HuH-7 (cell line): ENCODE measurements at regions not wholly inside any gene's neighbourhood (a gene's known extent, or its start where the extent isn't known, plus 50 kb on each side); places are given as distances from the start of the nearest gene placed in this dataset.
"Not testable (repeated sequence)": the region's sequence is repeated elsewhere in the genome, so short reads cannot be mapped to it uniquely, and the experiment has no call there.

ENCODE experiments used
- DNase-seq: peaks from one replicate; pipeline ENCODE4 v3.0.0; 2011; ENCODE audit warnings: low spot score

DNA sequence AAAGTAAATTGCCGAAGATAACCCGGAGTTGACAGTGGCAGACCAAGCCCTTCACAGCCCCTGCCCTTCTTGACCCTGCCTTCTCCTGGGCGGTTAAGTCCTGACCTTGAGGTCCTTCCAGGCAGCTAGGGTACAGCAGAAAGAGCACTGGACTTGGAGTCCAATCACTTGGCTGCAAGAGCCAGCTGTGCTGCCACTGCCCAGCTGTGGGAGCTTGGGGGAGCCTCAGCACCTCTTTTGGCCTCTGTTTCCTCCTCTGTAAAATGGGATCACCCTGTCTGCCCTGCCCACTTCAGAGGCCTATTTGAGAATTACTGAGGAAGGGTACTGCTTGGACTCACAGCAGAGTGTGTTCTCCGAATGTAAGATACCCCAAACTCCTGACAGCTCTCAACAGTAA is 66.2 kb upstream of the SMAD6 start:
- no peak for DNase-seq

DNA sequence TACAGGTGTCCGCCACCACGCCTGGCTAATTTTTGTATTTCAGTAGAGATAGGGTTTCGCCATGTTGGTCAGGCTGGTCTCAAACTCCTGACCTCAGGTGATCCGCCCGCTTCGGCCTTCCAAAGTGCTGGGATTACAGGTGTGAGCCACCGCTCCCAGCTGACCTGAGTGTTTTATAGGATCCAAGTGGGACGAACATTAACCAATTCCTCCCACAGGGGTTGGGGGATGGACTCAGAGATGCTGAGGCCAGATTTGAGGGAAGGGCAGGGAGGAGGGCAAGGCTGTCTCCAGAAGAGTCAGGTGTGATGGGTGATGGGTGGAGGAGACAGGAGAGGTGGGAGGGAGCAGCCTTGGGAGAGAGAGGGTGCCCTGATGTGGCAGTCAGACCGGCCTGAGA is 65.0 kb upstream of the SMAD6 start:
- not testable (repeated sequence) for DNase-seq

DNA sequence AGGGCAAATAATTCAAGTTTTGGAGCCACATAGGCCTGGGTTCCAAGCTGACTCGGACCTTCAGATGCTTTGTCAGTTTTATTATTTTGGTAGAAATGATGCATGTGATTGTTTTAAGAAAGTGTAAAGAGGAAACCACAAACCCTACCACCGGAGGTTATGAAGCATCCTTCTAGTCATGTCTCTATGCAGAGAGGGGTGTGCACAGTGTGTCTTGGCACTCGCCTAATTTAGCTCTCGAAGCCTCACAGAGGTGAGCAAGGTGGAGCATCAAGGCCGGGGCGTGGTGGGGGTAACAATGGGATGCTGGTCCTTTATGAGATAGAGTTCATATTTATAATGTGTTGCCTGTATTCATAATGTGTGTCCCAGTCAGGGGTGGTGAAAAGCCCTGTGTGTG is 63.7 kb upstream of the SMAD6 start:
- no peak for DNase-seq

DNA sequence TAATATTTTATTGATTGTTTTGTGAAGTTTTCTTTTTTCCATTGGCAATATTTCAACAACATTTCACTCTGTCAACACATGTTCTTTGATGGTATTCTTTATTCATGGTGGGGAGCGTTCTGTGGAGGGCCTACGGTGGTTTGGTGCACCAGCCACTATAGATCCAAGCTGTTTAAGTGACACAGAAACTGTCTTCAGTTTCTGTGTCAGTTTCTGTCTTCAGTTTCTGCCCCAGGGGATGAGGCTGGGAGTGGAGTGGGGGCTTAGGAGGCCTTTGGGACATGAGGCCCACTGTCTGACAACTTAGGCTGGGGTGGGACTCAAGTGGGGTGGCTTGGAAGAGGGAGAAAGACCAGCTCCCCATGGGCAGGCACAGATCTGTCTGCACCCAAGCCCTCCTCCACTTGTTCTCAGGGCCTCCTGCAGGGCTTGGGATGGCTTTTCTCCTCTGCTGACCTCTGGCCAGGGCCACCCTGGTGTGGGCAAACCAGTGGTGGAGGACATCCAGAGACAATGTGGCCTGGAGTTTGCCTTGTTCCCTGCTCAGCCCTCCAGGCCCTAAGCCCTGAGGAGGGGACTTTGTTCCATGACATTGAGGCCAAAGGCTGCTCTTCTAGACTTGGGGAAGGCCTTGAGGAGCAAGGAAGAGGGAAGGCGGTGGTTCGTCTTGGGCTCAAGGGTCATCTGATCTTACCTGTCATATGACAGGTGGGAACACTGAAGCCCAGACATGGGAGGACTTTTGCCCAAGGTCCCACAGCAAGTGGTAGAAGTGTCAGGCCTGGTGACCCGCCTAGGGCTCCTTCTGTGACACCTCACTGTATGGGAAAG is 60.3 kb upstream of the SMAD6 start:
- no peak for DNase-seq

DNA sequence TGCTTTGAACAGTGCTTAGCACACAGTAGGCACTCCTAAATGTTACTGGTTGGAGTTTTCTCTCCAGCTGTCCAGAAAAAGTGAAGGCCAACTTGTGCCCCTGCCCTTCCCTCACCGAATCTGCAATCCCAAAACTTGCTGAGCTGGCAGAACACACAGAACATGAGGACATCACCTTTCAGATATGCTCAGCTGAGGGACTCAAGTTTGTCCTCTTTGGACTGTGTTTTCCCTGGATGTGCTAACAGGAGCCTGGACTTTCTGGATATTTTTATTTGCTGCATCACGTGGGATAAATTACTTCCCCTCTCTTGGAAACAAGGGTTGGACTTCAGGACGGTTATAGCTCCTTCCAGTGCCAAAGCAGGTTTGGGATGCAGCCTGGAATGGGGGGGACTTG is 59.5 kb upstream of the SMAD6 start:
- DNase-seq = no peak

DNA sequence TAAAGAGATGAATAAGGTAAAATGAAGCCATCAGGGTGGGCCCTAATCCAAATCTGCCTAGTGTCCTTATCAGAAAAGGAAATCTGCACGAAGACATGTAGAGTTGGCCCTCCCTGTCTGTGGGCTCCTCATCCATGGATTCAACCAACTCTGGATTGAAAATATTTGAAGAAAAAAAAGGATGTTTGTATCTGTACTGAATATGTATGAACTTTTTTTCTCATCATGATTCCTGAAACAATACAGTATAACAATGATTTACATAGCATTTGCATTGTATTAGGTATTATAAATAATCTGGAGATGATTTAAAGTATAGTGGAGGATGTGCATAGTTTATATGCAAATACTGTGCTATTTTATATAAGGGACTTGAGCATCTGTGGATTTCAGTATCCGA is 59.0 kb upstream of the SMAD6 start:
- DNase-seq = no peak

DNA sequence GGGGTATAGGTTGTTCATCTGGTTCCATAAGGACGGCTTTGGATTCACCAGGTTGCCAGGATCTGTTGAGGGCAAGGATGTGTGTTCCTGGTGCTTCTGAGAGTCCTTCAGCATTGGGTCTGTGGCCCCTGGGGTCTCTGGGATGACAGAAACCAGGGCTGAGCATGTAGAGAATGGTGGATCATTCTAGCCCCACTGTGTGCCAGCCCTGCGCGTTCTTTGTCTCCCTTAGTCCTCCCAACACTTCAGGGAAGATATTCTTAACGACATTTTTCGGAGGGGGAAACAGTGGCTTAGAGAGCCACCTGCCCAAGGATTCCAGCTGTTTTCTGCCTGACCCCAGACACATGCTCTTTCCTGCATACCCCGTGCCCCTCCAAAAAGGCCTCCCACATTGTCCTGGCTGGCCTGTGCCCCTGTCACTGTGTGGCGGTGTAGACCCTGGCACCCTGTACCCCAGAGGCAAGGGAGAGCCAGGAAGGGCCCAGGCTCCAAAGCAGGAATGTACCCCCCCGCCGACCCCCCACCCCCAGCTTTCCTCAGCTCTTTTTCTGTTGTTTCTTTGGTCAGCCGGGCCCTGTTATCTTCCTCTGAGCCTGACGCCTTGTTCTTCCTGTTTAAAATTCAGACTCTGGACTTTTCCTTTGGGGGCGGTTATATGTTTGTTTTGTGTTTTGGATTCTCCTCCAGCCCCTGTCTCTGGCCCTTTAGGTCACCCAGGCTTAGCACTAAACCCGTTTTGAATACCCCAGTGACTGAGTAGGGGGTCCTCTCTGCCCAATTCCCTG is 57.8 kb upstream of the SMAD6 start:
- DNase-seq = no peak

DNA sequence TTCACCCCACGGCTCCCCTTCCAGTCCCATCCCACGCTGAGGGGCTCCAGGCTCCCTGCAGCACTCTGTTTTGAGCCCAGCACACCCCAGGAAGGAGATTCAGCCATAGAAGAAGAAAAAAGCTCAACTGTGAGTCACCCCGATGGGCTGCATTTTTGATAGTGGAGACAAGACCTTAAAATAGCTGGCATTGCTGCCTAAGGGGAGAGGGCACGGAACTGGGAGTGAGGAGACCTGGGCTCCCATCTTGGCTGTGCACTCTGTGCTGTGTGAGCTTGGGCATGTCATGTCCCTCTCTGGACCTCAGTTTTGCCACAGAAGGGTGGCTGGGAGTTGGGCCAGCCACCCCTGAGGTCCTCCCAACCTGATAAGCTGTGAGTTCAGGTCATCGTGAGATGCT is 57.2 kb upstream of the SMAD6 start:
- DNase-seq = no peak

DNA sequence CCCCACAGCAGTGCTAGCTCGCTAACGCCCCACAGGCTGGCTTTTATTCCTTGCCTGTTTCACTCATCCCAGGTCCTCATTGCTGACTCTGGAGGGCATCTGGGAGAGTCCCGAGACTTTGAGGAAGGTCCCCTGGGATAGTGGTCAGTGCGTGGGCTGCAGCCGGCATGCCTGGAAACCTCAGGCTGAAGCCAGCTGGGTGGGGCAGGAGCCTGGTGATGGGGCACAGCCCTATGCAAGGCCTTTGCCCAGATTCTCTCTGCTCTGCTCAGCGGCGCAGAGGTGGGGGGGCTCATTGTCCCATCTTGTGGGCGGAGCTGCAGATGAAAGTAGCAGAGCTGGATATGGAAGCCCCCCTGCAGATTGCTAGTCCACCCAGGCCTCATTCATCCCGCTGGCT is 55.7 kb upstream of the SMAD6 start:
- no peak for DNase-seq

DNA sequence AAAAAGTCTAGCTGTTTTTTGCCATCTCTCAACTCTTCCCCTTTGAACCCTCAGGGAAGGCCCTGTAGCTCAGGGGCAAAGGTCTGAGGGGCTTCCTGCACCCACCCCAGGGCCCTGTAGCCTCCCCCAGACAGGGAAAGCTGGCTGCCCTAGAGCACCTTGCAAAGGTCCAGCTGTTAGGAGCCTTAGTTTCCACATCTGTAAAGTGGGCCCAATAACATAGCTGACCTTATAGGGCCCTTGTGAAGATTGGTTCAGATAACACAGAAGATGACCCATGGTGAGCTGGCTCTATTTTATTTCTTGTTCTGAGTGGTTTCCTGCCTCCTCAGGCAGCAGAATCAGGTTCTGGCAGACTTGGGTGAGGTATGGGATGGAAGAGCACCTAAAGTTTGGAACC is 55.2 kb upstream of the SMAD6 start:
- DNase-seq = no peak

DNA sequence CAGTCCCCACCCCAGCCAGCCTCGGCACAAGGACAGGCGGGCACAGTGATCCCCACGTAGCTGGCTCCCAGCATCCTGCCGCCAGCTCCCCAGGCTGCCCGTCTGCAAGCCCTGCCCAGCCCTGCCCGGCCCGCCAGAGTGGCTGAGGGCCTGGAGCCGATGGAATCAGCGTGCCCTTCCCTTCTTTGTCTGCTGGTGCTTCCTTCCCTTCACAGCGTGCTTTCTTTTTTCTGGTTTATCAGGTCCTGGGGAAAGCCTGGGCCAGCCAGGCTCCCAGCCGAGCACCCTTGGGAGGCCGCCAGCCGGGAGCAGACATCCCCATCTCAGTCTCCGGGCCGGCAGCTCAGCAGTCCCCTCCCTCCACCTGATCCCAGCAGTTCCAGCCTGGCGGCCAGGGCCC is 54.7 kb upstream of the SMAD6 start:
- no peak for DNase-seq

DNA sequence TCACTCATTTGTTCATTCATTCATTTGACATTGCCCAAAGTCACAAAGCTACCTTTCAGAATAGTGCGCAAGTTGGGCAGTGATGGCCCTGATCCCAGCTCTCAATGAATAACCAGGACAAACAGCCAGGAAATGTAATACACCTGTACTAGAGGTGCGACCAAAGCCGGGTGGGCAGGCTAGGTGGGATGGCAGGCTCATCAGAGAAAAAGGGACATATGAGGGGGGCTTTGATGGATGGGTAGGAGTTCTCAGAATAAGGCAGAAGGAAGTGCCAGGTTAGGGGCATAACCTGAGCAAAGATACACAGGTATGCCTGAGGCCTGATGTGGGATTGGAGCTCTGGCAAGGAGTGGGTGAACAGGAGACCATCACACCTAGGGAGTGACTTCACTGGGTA is 53.4 kb upstream of the SMAD6 start:
- no peak for DNase-seq

DNA sequence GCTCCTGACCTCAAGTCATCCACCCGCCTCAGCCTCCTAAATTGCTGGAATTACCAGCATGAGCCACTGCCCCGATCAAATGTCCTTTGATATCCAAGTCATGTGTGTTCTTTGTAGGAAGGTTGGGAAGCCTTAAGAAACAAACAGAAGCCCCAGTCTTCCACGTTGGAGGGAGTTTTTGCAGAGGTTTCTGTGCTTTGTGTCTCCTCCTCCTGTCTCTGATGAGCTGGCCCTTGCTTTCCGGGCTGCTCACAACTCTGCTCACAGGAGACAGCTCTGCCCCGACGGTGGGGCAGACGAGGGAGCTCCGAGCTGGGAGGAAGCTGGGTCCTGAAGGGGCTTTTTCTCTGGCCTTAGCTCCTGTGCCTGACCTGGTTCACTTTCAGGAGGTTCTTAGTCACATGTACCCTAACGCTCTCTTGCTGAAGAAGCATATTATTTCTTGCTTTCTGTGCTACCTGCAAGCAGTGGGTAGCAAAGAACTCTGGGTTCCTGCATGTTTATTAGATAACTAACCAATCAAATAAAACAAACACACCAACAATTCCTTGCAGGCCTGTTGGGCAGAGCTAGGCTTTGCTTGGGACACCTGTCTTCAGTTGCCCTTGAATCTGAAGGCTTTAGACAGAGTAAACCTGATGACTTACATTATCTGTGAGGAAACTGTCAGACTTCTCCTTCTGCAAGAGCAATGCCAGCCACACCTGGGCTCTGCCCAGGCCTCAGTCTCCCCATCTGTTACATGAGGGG is 52.6 kb upstream of the SMAD6 start:
- DNase-seq = no peak

DNA sequence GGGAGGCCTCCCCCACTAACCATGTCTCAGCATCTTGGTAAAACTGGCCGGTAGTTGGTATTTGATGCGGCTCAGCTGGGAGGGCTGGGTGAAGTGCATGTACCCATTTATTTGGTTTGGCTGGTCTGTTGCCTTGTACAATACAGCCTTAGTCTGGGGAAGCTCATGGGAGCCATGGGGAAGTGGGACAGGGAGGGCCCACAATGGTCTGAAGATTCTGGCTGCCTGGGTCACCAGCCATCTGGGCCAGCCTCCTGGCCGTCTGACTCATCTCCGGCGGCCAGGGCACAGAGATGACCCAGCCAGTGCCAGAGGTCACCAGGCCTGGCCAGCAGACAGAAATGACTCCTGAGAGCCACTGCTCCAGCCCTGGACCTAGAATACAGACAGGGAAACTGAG is 51.6 kb upstream of the SMAD6 start:
- no peak for DNase-seq

DNA sequence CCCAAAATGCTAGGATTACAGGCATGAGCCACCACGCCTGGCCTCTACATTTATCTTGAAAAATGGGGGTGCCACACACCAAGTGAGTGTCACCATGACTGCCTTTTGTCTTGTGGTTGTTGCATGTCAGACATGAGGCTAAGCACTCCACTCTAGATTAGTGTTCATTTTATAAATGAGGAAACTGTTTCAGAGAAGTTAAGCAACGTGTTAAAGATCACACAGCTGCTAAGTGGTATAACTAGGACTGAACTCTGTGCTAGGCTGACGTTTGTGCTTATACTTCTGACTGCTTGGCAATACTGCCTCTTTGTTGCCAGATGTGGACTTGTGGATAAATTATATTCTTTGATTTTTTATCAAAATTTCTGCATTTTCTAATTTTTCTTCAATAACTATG is 50.8 kb upstream of the SMAD6 start:
- no peak for DNase-seq

DNA sequence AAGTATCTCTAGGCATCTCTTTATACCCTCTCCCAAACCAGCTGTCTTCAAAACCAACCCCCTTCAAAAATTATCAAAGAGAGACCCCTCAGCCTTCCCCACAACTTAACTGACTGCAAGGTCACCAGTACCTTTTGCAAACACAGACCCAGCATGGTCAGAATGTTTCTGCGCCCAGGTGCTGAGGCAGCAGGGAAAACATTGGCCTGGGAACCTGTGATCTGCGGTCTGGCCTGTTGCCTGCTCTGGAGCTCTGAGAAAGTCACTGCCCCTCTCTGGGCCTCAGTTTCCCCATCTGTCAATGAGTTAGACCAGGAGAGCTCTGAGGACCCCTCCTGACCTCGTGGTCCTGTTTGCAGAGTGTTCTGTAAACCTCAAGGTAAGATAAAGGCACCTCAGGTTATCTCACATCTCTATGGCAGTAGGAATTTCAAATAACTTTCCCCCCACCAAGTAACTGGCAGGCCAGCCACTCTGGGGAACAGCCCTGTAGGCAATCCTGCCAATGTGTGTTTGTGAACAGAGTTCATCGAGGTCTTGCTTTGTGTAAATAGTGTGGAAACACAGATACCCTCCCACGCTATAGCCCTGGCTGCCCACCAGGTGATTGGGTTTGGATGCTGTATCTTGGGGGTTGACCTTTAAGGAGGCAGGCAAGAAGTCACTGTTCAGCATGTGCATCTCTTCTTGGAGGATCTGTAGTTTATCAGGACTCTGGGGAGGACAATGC is 50.0 kb upstream of the SMAD6 start:
- DNase-seq = peak; percentile 51
